ENCODE measurements at regions not wholly inside any gene's neighbourhood (a gene's known extent, or its start where the extent isn't known, plus 50 kb on each side); places are given as distances from the start of the nearest gene placed in this dataset.

DNA sequence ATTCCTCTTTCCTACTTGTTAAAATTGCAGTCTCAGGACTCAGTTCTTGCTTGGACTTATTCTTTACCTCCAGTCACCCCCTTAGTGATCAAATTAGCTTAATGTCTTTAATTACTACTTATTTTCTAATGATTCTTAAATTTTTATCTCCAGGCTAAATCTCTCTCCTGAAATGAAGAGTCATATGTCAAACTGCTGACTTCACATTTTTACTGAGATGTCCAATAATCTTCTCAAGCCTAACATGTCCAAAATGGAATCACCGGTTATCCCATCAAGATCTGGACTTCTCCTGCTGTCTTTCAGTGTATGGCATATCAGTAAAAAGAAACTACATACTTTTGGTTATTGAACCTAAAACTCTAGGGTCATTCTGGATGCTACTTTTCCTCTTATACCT is 332.3 kb upstream of the HTR2C start:
- TF ChIP-seq, protein P1, sequence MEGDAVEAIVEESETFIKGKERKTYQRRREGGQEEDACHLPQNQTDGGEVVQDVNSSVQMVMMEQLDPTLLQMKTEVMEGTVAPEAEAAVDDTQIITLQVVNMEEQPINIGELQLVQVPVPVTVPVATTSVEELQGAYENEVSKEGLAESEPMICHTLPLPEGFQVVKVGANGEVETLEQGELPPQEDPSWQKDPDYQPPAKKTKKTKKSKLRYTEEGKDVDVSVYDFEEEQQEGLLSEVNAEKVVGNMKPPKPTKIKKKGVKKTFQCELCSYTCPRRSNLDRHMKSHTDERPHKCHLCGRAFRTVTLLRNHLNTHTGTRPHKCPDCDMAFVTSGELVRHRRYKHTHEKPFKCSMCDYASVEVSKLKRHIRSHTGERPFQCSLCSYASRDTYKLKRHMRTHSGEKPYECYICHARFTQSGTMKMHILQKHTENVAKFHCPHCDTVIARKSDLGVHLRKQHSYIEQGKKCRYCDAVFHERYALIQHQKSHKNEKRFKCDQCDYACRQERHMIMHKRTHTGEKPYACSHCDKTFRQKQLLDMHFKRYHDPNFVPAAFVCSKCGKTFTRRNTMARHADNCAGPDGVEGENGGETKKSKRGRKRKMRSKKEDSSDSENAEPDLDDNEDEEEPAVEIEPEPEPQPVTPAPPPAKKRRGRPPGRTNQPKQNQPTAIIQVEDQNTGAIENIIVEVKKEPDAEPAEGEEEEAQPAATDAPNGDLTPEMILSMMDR (IDR thresholded peaks at IDR 0.05 in 2 of 3, conservative IDR thresholded peaks at IDR 0.05 in 1 of 3; ENCODE audit: insufficient read depth in 2 of 3, low read depth in 1 of 3, low read length in 3 of 3): no peak
- TF ChIP-seq NFATC3 (IDR thresholded peaks at IDR 0.05) (no peak), NRF1 (conservative IDR thresholded peaks at IDR 0.05 in 1 of 2, IDR thresholded peaks at IDR 0.05 in 1 of 2) (no peak), NR3C1 (CRISPR knock-in tag; IDR thresholded peaks at IDR 0.05) (no peak), ZNF766 (CRISPR knock-in tag; conservative IDR thresholded peaks at IDR 0.05) (no peak), MAX (CRISPR knock-in tag; IDR thresholded peaks at IDR 0.05) (no peak), CBX8 (IDR thresholded peaks at IDR 0.05; ENCODE audit: borderline replicate concordance, extremely low read depth, low read depth, low read length, poor library complexity, severe bottlenecking) (no peak), RAD21 (CRISPR knock-in tag; conservative IDR thresholded peaks at IDR 0.05 in 1 of 2, IDR thresholded peaks at IDR 0.05 in 1 of 2) (no peak), KAT7 (CRISPR knock-in tag; IDR thresholded peaks at IDR 0.05; ENCODE audit: borderline replicate concordance) (no peak), POLR2A (conservative IDR thresholded peaks at IDR 0.05) (no peak)

Measured in K562 (cell line).